CD4-positive, alpha-beta T cell treated with Interleukin-12 subunit alpha and Interleukin-12 subunit beta, for 1 hour (primary cell): ENCODE measurements at regions not wholly inside any gene's neighbourhood (a gene's known extent, or its start where the extent isn't known, plus 50 kb on each side); places are given as distances from the start of the nearest gene placed in this dataset.

Source experiments
- DNase-seq: peaks from one replicate; pipeline ENCODE4 v3.0.0-alpha.2; 2020

GRCh38 chr2:14565666-14566065 lies 66.9 kb upstream of the LRATD1 start:
- no peak for DNase-seq

- no peak for DNase-seq
Observed at GRCh38 chr2:14567561-14567960, 65.0 kb upstream of the LRATD1 start.

GRCh38 chr2:14569294-14569693 lies 63.2 kb upstream of the LRATD1 start:
- no peak for DNase-seq

GRCh38 chr2:14572633-14573032 lies 59.9 kb upstream of the LRATD1 start:
- no peak for DNase-seq

GRCh38 chr2:14577843-14578242 lies 54.7 kb upstream of the LRATD1 start:
- DNase-seq: no peak
